ENCODE measurements at regions not wholly inside any gene's neighbourhood (a gene's known extent, or its start where the extent isn't known, plus 50 kb on each side); places are given as distances from the start of the nearest gene placed in this dataset.

DNA sequence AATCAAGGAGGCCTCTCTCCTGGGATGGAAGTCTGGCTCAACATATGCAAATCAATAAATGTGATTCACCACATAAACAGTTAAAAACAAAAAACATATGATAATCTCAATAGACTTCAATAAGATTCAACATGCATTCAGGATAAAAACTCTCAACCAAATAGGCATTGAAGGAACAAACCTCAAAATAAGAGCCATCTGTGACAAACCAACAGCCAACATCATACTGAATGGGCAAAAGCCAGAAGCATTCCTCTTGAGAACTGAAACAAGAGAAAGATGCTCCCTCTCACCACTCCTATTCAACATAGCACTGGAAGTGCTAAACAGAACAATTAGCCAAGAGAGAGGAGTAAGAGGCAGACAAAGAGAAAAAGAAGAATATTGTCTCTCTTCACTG, 54.0 kb upstream of the SEZ6L start:
- H3K27ac ChIP-seq (ENCODE audit: extremely low read depth, low read depth, low read length): no peak overlapping the region
- no peaks in the 10 kb centered on the region for H3K36me3 ChIP-seq (ENCODE audit: control insufficient read depth, insufficient read depth, low read length)
- no peaks in the 10 kb centered on the region for H3K9me3 ChIP-seq (replicated peaks; ENCODE audit: control insufficient read depth, insufficient read depth, low read depth, low read length)
- FAIRE-seq (no peak), ATAC-seq (no peak), DNase-seq (ENCODE audit: extremely low read depth in 1 of 4, low spot score in 3 of 4) (no peak)
- no peaks in the 10 kb centered on the region for H3K27me3 ChIP-seq (ENCODE audit: control insufficient read depth in 2 of 2, insufficient read depth in 2 of 2, low read length in 2 of 2)
- no peak overlapping the region for H3K9ac ChIP-seq (ENCODE audit: insufficient read depth in 1 of 2, low read depth in 2 of 2, low read length in 2 of 2)
- ChIA-PET CTCF (ENCODE audit: low intra/inter-chr PET ratio) (no interaction called here), POLR2A (no interaction called here)
- no peak overlapping the region for H3K4me2 ChIP-seq (ENCODE audit: insufficient read depth, low read length)
- no peak overlapping the region for H3K4me3 ChIP-seq
- no TSS peak for BruUV-seq (replicated peaks)
- H3K4me1 ChIP-seq (replicated peaks in 1 of 2; ENCODE audit: control insufficient read depth in 2 of 2, insufficient read depth in 2 of 2, low read length in 2 of 2): no peaks in the 10 kb centered on the region
- H4K20me1 ChIP-seq (replicated peaks; ENCODE audit: control insufficient read depth, insufficient read depth, low read length): no peaks in the 10 kb centered on the region
- no peaks in the 10 kb centered on the region for H3K79me2 ChIP-seq (ENCODE audit: control insufficient read depth, insufficient read depth, low read length)
- no peak overlapping the region for H2AFZ ChIP-seq (ENCODE audit: low read depth, low read length)
- H3K9me1 ChIP-seq (ENCODE audit: control insufficient read depth, insufficient read depth, low read length): no peaks in the 10 kb centered on the region
- intact Hi-C loops (cut with micrococcal nuclease): no loop called here
- in situ Hi-C loops (cut with MboI): no loop called here
- TF ChIP-seq CCNT2 (IDR thresholded peaks at IDR 0.05; ENCODE audit: borderline replicate concordance, extremely low read depth, insufficient read length, low read depth, low read length) (no peak), MBD2 (IDR thresholded peaks at IDR 0.05; ENCODE audit: borderline replicate concordance, low read depth) (no peak), TBP (optimal IDR thresholded peaks at IDR 0.05; ENCODE audit: low read depth, low read length) (no peak), PRPF4 (IDR thresholded peaks at IDR 0.05; ENCODE audit: insufficient read depth, low read depth, low read length, poor library complexity, severe bottlenecking) (no peak), HMG20B (CRISPR knock-in tag; IDR thresholded peaks at IDR 0.05) (no peak), ZNF785 (CRISPR knock-in tag; IDR thresholded peaks at IDR 0.05) (no peak), SAP30 (IDR thresholded peaks at IDR 0.05; ENCODE audit: borderline replicate concordance, insufficient read depth, low read depth, low read length, poor library complexity, severe bottlenecking) (no peak), ZNF133 (CRISPR knock-in tag; IDR thresholded peaks at IDR 0.05) (no peak), HDGF (IDR thresholded peaks at IDR 0.05) (no peak), PHB (CRISPR knock-in tag; IDR thresholded peaks at IDR 0.05) (no peak)
- TF ChIP-seq, protein P1, sequence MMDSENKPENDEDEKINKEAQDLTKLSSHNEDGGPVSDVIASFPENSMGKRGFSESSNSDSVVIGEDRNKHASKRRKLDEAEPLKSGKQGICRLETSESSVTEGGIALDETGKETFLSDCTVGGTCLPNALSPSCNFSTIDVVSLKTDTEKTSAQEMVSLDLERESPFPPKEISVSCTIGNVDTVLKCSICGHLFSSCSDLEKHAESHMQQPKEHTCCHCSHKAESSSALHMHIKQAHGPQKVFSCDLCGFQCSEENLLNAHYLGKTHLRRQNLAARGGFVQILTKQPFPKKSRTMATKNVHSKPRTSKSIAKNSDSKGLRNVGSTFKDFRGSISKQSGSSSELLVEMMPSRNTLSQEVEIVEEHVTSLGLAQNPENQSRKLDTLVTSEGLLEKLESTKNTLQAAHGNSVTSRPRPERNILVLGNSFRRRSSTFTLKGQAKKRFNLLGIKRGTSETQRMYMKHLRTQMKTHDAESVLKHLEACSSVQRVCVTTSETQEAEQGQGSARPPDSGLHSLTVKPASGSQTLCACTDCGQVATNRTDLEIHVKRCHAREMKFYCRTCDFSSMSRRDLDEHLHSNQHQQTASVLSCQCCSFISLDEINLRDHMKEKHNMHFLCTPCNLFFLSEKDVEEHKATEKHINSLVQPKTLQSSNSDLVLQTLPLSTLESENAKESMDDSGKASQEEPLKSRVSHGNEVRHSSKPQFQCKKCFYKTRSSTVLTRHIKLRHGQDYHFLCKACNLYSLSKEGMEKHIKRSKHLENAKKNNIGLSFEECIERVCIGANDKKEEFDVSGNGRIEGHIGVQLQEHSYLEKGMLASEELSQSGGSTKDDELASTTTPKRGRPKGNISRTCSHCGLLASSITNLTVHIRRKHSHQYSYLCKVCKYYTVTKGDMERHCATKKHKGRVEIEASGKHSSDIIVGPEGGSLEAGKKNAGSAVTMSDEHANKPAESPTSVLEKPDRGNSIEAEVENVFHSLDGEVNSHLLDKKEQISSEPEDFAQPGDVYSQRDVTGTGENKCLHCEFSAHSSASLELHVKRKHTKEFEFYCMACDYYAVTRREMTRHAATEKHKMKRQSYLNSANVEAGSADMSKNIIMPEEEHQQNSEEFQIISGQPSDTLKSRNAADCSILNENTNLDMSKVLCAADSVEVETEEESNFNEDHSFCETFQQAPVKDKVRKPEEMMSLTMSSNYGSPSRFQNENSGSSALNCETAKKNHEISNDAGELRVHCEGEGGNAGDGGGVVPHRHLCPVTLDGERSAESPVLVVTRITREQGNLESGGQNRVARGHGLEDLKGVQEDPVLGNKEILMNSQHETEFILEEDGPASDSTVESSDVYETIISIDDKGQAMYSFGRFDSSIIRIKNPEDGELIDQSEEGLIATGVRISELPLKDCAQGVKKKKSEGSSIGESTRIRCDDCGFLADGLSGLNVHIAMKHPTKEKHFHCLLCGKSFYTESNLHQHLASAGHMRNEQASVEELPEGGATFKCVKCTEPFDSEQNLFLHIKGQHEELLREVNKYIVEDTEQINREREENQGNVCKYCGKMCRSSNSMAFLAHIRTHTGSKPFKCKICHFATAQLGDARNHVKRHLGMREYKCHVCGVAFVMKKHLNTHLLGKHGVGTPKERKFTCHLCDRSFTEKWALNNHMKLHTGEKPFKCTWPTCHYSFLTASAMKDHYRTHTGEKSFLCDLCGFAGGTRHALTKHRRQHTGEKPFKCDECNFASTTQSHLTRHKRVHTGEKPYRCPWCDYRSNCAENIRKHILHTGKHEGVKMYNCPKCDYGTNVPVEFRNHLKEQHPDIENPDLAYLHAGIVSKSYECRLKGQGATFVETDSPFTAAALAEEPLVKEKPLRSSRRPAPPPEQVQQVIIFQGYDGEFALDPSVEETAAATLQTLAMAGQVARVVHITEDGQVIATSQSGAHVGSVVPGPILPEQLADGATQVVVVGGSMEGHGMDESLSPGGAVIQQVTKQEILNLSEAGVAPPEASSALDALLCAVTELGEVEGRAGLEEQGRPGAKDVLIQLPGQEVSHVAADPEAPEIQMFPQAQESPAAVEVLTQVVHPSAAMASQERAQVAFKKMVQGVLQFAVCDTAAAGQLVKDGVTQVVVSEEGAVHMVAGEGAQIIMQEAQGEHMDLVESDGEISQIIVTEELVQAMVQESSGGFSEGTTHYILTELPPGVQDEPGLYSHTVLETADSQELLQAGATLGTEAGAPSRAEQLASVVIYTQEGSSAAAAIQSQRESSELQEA (IDR thresholded peaks at IDR 0.05; ENCODE audit: low read depth): no peak
- TF ChIP-seq, protein P2, sequence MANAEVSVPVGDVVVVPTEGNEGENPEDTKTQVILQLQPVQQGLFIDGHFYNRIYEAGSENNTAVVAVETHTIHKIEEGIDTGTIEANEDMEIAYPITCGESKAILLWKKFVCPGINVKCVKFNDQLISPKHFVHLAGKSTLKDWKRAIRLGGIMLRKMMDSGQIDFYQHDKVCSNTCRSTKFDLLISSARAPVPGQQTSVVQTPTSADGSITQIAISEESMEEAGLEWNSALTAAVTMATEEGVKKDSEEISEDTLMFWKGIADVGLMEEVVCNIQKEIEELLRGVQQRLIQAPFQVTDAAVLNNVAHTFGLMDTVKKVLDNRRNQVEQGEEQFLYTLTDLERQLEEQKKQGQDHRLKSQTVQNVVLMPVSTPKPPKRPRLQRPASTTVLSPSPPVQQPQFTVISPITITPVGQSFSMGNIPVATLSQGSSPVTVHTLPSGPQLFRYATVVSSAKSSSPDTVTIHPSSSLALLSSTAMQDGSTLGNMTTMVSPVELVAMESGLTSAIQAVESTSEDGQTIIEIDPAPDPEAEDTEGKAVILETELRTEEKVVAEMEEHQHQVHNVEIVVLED (CRISPR knock-in tag; IDR thresholded peaks at IDR 0.05): no peak
- TF ChIP-seq, protein P3, sequence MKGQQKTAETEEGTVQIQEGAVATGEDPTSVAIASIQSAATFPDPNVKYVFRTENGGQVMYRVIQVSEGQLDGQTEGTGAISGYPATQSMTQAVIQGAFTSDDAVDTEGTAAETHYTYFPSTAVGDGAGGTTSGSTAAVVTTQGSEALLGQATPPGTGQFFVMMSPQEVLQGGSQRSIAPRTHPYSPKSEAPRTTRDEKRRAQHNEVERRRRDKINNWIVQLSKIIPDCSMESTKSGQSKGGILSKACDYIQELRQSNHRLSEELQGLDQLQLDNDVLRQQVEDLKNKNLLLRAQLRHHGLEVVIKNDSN (CRISPR knock-in tag; IDR thresholded peaks at IDR 0.05): no peak
